ENCODE measurements at regions not wholly inside any gene's neighbourhood (a gene's known extent, or its start where the extent isn't known, plus 50 kb on each side); places are given as distances from the start of the nearest gene placed in this dataset.

- no peak for DNase-seq
These were observed 876.1 kb upstream of the CADM2 start for GRCh38 chr3:84082726-84083125.

GRCh38 chr3:84092907-84093306 is 865.9 kb upstream of the CADM2 start:
- no peak for DNase-seq

GRCh38 chr3:84096188-84096587 is 862.6 kb upstream of the CADM2 start:
- no peak for DNase-seq

GRCh38 chr3:84100861-84101260 is 857.9 kb upstream of the CADM2 start:
- no peak for DNase-seq

GRCh38 chr3:84108442-84108971 is 850.3 kb upstream of the CADM2 start:
- DNase-seq, result no peak

- DNase-seq, result no peak
These were observed 848.9 kb upstream of the CADM2 start for GRCh38 chr3:84109911-84110310.

GRCh38 chr3:84110787-84111186 is 848.0 kb upstream of the CADM2 start:
- DNase-seq, result no peak

- no peak for DNase-seq
These were observed 833.5 kb upstream of the CADM2 start for GRCh38 chr3:84125201-84125721.

- DNase-seq, result no peak
These were observed 833.0 kb upstream of the CADM2 start for GRCh38 chr3:84125760-84126159.

GRCh38 chr3:84126160-84126559 is 832.6 kb upstream of the CADM2 start:
- DNase-seq, result no peak

GRCh38 chr3:84128024-84128423 is 830.8 kb upstream of the CADM2 start:
- no peak for DNase-seq

GRCh38 chr3:84136425-84136824 is 822.4 kb upstream of the CADM2 start:
- DNase-seq, result no peak

GRCh38 chr3:84140631-84141030 is 818.2 kb upstream of the CADM2 start:
- DNase-seq, result no peak

GRCh38 chr3:84141571-84141970 is 817.2 kb upstream of the CADM2 start:
- no peak for DNase-seq

- no peak for DNase-seq
These were observed 793.5 kb upstream of the CADM2 start for GRCh38 chr3:84165328-84165727.

GRCh38 chr3:84175449-84175848 is 783.3 kb upstream of the CADM2 start:
- DNase-seq, result no peak

- no peak for DNase-seq
These were observed 773.9 kb upstream of the CADM2 start for GRCh38 chr3:84184937-84185336.

GRCh38 chr3:84194029-84194428 is 764.8 kb upstream of the CADM2 start:
- no peak for DNase-seq

- no peak for DNase-seq
These were observed 749.3 kb upstream of the CADM2 start for GRCh38 chr3:84209474-84209873.

- DNase-seq, result no peak
These were observed 735.3 kb upstream of the CADM2 start for GRCh38 chr3:84223512-84223911.

- DNase-seq, result no peak
These were observed 734.5 kb upstream of the CADM2 start for GRCh38 chr3:84224262-84224661.

- no peak for DNase-seq
These were observed 722.5 kb upstream of the CADM2 start for GRCh38 chr3:84236261-84236660.

GRCh38 chr3:84245789-84246188 is 713.0 kb upstream of the CADM2 start:
- DNase-seq, result no peak

- DNase-seq, result no peak
These were observed 698.2 kb upstream of the CADM2 start for GRCh38 chr3:84260596-84260995.

GRCh38 chr3:84265768-84266167 is 693.0 kb upstream of the CADM2 start:
- DNase-seq, result no peak

GRCh38 chr3:84275532-84275931 is 683.3 kb upstream of the CADM2 start:
- DNase-seq, result no peak
